ENCODE measurements at regions not wholly inside any gene's neighbourhood (a gene's known extent, or its start where the extent isn't known, plus 50 kb on each side); places are given as distances from the start of the nearest gene placed in this dataset.

DNA sequence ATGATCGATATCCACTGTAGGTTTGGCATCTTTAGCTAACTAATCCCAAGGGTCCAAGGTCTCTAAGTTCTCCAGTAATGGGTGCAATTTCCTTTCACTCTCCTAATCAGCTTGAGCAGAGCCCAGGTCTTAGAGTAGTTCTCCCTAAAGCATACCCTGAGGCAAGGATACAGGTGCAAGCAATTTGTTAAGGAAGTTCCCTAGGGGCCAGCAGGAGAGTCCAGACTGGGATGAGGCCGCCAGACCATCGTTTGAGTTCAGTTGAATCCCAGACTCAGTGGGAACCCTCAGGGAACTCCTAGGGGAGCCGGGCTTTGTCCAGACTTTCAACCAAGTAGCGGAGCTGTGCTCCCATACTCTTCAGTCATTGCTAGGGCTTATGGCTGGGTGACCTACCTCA is 835.4 kb upstream of the CDH2 start:
- no peak for TF ChIP-seq CTCF (IDR thresholded peaks at IDR 0.05; ENCODE audit: borderline replicate concordance, insufficient read depth, low read depth, low read length)
- no peak overlapping the region for H3K4me3 ChIP-seq (ENCODE audit: low read depth, low read length)

DNA sequence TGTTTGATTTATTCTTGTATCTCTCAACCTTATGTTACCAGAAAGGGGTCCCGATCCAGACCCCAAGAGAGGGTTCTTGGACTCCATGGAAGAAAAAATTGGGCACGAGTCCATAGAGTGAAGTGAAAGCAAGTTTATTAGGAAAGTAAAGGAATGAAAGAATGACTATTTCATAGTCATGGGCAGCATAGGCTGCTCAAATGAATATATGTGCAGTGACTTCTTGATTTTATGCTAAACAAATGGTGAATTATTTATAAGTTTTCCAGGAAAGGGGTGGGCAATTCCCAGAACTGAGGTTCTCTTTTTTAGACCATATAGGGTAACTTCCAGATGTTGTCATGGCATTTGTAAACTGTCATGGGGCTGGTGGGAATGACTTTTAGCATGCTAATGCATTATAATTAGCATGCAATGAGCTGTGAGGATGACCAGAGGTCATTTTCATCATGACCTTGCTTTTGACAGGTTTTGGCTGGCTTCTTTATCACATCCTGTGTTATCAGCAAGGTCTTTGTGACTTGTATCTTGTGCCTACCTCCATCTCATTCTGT is 832.4 kb upstream of the CDH2 start:
- no peak overlapping the region for H3K4me3 ChIP-seq (ENCODE audit: low read depth, low read length)
- no peak for TF ChIP-seq CTCF (IDR thresholded peaks at IDR 0.05; ENCODE audit: borderline replicate concordance, insufficient read depth, low read depth, low read length)

DNA sequence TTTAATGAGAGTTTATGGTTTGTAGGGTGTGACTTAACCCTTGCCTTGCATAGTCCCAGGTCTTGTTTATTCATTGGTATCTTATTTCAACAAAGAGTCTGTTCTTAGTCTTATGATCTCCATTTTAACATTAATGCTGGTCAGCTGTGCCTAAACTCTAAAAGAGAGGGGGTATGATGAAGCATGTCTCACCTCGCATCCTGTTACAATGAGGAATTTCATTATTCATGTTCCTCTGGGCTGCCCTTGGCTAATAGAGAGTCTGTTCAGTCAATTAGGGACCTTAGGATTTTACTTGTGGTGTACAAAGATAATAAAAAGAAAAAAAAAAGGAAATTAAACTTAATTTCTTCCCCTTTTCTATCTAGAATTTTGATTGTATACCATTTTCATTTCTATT is 831.9 kb upstream of the CDH2 start:
- no peak overlapping the region for H3K4me3 ChIP-seq (ENCODE audit: low read depth, low read length)
- no peak for TF ChIP-seq CTCF (IDR thresholded peaks at IDR 0.05; ENCODE audit: borderline replicate concordance, insufficient read depth, low read depth, low read length)

- H3K4me3 ChIP-seq (ENCODE audit: low read depth, low read length), result no peak overlapping the region
- no peak for TF ChIP-seq CTCF (IDR thresholded peaks at IDR 0.05; ENCODE audit: borderline replicate concordance, insufficient read depth, low read depth, low read length)
Measured at GRCh38 chr18:29007986-29008654, 831.2 kb upstream of the CDH2 start.

DNA sequence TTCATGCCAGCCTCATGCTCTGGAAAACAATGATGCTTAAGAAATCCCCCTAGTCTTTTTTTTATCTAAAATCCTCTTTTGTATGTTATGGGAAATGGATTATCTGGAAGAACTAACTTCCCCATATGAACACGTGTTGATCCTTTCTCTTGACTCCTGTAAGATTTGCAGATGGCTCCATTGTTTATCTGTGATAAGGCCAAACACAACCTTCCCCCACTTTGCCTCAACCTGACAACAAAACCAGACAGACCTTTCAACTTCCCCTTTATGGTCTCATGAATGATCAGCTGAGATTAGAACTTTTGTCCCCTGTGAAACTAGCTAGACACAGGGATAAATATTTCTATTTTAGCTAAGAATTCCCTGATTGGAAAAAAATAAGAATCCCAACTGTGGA is 828.0 kb upstream of the CDH2 start:
- no peak overlapping the region for H3K4me3 ChIP-seq (ENCODE audit: low read depth, low read length)
- TF ChIP-seq CTCF (IDR thresholded peaks at IDR 0.05; ENCODE audit: borderline replicate concordance, insufficient read depth, low read depth, low read length), result no peak

- no peak for TF ChIP-seq CTCF (IDR thresholded peaks at IDR 0.05; ENCODE audit: borderline replicate concordance, insufficient read depth, low read depth, low read length)
- H3K4me3 ChIP-seq (ENCODE audit: low read depth, low read length), result no peak overlapping the region
Measured at GRCh38 chr18:29003194-29003593, 826.3 kb upstream of the CDH2 start.

DNA sequence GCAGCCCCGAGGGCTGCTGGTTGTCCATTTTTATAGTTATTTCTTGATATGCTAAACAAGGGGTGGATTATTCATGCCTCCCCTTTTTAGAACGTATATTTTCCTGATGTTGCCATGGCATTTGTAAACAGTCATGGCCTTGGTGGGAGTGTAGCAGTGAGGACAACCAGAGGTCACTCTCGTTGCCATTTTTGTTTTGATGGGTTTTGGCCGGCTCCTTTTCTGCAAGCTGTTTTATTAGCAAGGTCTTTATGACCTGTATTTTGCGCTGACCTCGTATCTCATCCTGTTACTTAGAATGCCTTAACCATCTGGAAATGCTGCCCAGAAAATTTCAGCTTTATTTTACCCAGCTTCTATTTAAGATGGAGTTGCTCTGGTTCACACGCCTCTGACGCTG is 825.8 kb upstream of the CDH2 start:
- TF ChIP-seq CTCF (IDR thresholded peaks at IDR 0.05; ENCODE audit: borderline replicate concordance, insufficient read depth, low read depth, low read length), result no peak
- H3K4me3 ChIP-seq (ENCODE audit: low read depth, low read length), result no peak overlapping the region

Measured in GM12875 (cell line).